GM12878 (cell line): ENCODE measurements at regions not wholly inside any gene's neighbourhood (a gene's known extent, or its start where the extent isn't known, plus 50 kb on each side); places are given as distances from the start of the nearest gene placed in this dataset.

Source experiments
- ATAC-seq: fragments of 200-7000 bp; cut with Tn5 transposase; 3 replicates; pipeline ENCODE4 v1.9.1; 2020; ENCODE audit warnings: mild to moderate bottlenecking, moderate library complexity
- BruUV-seq: library from RNA; stranded (reverse); fragments of 400-500 nt; replicated peaks from 2 replicates; lab custom pipeline; 2021; lab: Mats Ljungman, UMichigan
- CTCF ChIA-PET: fragments of 300-600 bp; sonication (Branson Sonifier 250); formaldehyde crosslinking; extraction: SDS; loops from one replicate; lab custom pipeline; 2021; ENCODE audit warnings: inconsistent platforms; lab: Yijun Ruan, JAX
- POLR2A ChIA-PET: fragments of 350-600 bp; formaldehyde crosslinking; extraction: SDS; loops from one replicate; lab custom pipeline; 2021; ENCODE audit warnings: inconsistent platforms; lab: Charles Lee
- RAD21 ChIA-PET: fragments of 300-600 bp; sonication (Branson Sonifier 250); formaldehyde crosslinking; loops from one replicate; lab custom pipeline; 2023; ENCODE audit warnings: antibody characterized with exemption; ENCODE audit not compliant: unreplicated experiment; lab: Charles Lee
- SMC1A ChIA-PET: fragments of 300-600 bp; sonication (Branson Sonifier 250); formaldehyde crosslinking; loops from one replicate; lab custom pipeline; 2023; ENCODE audit not compliant: unreplicated experiment, uncharacterized antibody; lab: Charles Lee
- DNase-seq: peaks from one replicate; pipeline ENCODE4 v3.0.0-alpha.2; 2011; ENCODE audit warnings: low read depth, low spot score
- FAIRE-seq: peaks from 3 replicates; lab custom pipeline; 2011; peaks lifted over from hg19 to GRCh38; lab: Jason Lieb, UNC
- H2AFZ ChIP-seq: 2 replicates; pipeline ENCODE4 v1.6.0; 2011; ENCODE audit warnings: low read depth, low read length, control low read depth; ENCODE audit not compliant: control insufficient read depth
- H3K27ac ChIP-seq: 2 replicates; pipeline ENCODE4 v1.5.1; 2011; ENCODE audit warnings: control low read depth; ENCODE audit not compliant: control insufficient read depth, insufficient read depth
- H3K27me3 ChIP-seq, 2 experiments: replicated peaks in 1 of 2; 2 replicates each; pipeline versions ENCODE4 v1.6.0 to v1.6.1; 2011; ENCODE audit warnings: low read length in 1 of 2; ENCODE audit not compliant: control insufficient read depth in 2 of 2, insufficient read depth in 2 of 2
- H3K36me3 ChIP-seq, 2 experiments: 2 replicates each; pipeline ENCODE4 v1.5.1; 2011; ENCODE audit warnings: low read length in 1 of 2; ENCODE audit not compliant: control insufficient read depth in 2 of 2, insufficient read depth in 2 of 2
- H3K4me1 ChIP-seq: 2 replicates; pipeline ENCODE4 v1.6.1; 2011; ENCODE audit warnings: mild to moderate bottlenecking, low read length, moderate library complexity, mixed read lengths; ENCODE audit not compliant: control insufficient read depth, insufficient read depth
- H3K4me2 ChIP-seq: 2 replicates; pipeline ENCODE4 v1.6.0; 2011; ENCODE audit warnings: control low read depth; ENCODE audit not compliant: control insufficient read depth, insufficient read depth
- H3K4me3 ChIP-seq: fragments of 200-600 bp; sonication (generic); 2 replicates; pipeline ENCODE4 v1.5.1; 2016
- H3K79me2 ChIP-seq: 2 replicates; pipeline ENCODE4 v1.6.0; 2011; ENCODE audit warnings: low read length; ENCODE audit not compliant: control insufficient read depth, insufficient read depth
- H3K9ac ChIP-seq: 2 replicates; pipeline ENCODE4 v1.8.0; 2011; ENCODE audit warnings: low read length, control low read depth, mixed read lengths; ENCODE audit not compliant: control insufficient read depth, insufficient read depth
- H3K9me3 ChIP-seq: replicated peaks from 3 replicates; pipeline ENCODE4 v1.5.1; 2011; ENCODE audit warnings: mild to moderate bottlenecking, low read length; ENCODE audit not compliant: control insufficient read depth, insufficient read depth
- H4K20me1 ChIP-seq: 2 replicates; pipeline ENCODE4 v1.6.0; 2011; ENCODE audit not compliant: control insufficient read depth, insufficient read depth
- BCL3 ChIP-seq: IDR thresholded peaks from 2 replicates; pipeline ENCODE4 v1.6.1; 2011; ENCODE audit warnings: borderline replicate concordance, low read depth, mild to moderate bottlenecking, moderate library complexity, low read length; ENCODE audit not compliant: insufficient read depth, poor library complexity, severe bottlenecking
- BCLAF1 ChIP-seq: fragments of 450-650 bp; IDR thresholded peaks from 2 replicates; pipeline ENCODE4 v1.6.1; 2017; ENCODE audit warnings: antibody characterized with exemption, mild to moderate bottlenecking, moderate library complexity
- LARP7 ChIP-seq: fragments of 450-650 bp; IDR thresholded peaks from 2 replicates; pipeline ENCODE4 v1.6.1; 2017; ENCODE audit warnings: mild to moderate bottlenecking
- PAX5 ChIP-seq: IDR thresholded peaks from 2 replicates; pipeline ENCODE4 v1.6.1; 2011; ENCODE audit warnings: low read depth, low read length, borderline replicate concordance
- SUPT20H ChIP-seq: IDR thresholded peaks from 2 replicates; pipeline ENCODE4 v1.6.1; 2011; ENCODE audit warnings: low read depth, mild to moderate bottlenecking, low read length, moderate library complexity, borderline replicate concordance; ENCODE audit not compliant: control insufficient read depth
- WGBS: methylation state at CpG from one replicate; pipeline ENCODE4 v1.1.6; 2016; ENCODE audit warnings: low lambda C conversion rate; ENCODE audit not compliant: insufficient replicate concordance, insufficient coverage; ENCODE audit errors: missing lambda C conversion rate; 5-methylcytosine and 5-hydroxymethylcytosine counted together
- in situ Hi-C: fragments of 300-500 bp; cut with MboI; formaldehyde crosslinking; loops from 9 replicates; pipeline ENCODE4 v1.14.3; 2018; ENCODE audit warnings: mixed read lengths
- intact Hi-C: fragments of 100-400 bp; cut with micrococcal nuclease; formaldehyde crosslinking; loops from one replicate; pipeline ENCODE4 v1.14.2; 2022; ENCODE audit not compliant: unreplicated experiment

DNA sequence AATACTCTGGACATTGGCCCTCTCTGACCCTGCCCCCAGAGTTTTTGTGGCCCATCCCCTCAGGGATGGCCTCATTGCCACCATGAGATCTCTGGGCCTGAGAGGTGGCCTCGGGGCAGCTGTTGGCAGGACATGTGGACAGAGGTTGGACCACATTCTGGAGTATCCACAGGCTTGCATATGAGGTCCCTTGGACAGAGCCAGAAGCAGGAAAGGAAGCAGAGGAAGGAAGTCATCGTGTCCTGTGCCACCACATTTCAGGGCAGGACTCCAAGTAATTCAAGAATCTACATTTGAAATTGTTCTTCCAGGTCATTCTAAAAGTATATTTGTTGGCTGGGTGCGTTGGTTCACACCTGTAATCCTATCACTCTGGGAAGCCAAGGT is 95.9 kb upstream of the PPP2R5A start:
- ChIA-PET RAD21 (interaction anchor here (1.0 kb wide), 1 partner anchor 27 kb away, joined by 4 read pairs; no protein-coding TSS in a partner anchor), POLR2A (no interaction called here), CTCF (no interaction called here), SMC1A (no interaction called here)
- Histone ChIP-seq H3K4me1 (peaks cover 12% of the 10 kb centered on the region), H3K27me3 (no peaks in the 10 kb centered on the region), H3K4me3 (no peak overlapping the region), H3K9ac (no peak overlapping the region), H4K20me1 (no peaks in the 10 kb centered on the region), H3K4me2 (no peak overlapping the region), H3K36me3 (no peaks in the 10 kb centered on the region), H3K9me3 (no peaks in the 10 kb centered on the region), H3K27ac (no peak overlapping the region), H3K79me2 (no peaks in the 10 kb centered on the region), H2AFZ (no peak overlapping the region)
- FAIRE-seq (no peak), DNase-seq (no peak), ATAC-seq (no peak)
- TF ChIP-seq PAX5 = no peak
- no peak for TF ChIP-seq BCL3
- no peak for TF ChIP-seq SUPT20H
- TF ChIP-seq BCLAF1 = no peak
- no peak for TF ChIP-seq LARP7
- WGBS = 44% methylated on average over 3 of the region's 3 CpGs
- BruUV-seq = no TSS peak
- intact Hi-C loops (no loop called here), in situ Hi-C loops (no loop called here)
